Thoracic aorta (tissue), 2 donors: ENCODE measurements at regions not wholly inside any gene's neighbourhood (a gene's known extent, or its start where the extent isn't known, plus 50 kb on each side); places are given as distances from the start of the nearest gene placed in this dataset.

Source experiments
- ATAC-seq: fragments of 150-250 bp; one replicate; pipeline ENCODE4 v1.8.0; 2017; ENCODE audit warnings: low read depth; ENCODE audit not compliant: insufficient number of reproducible peaks, low FRiP score
- DNase-seq: peaks from one replicate; pipeline ENCODE4 v3.0.0-alpha.2; 2020; ENCODE audit warnings: low spot score
- H3K27ac ChIP-seq, 2 donors: fragments of 200-600 bp; sonication (generic); 1 replicate in 1 of 2; 2 replicates in 1 of 2; pipeline ENCODE4 v1.5.1; 2016; ENCODE audit warnings: mild to moderate bottlenecking in 2 of 2, moderate library complexity in 2 of 2
- H3K27me3 ChIP-seq: fragments of 200-600 bp; sonication (generic); replicated peaks from 2 replicates; pipeline ENCODE4 v1.6.0; 2016; ENCODE audit warnings: mild to moderate bottlenecking; ENCODE audit not compliant: insufficient read depth
- H3K36me3 ChIP-seq: fragments of 200-600 bp; sonication (generic); one replicate; pipeline ENCODE4 v1.5.1; 2016
- H3K4me1 ChIP-seq, 2 donors: fragments of 200-600 bp; sonication (generic); 1 replicate in 1 of 2; 2 replicates in 1 of 2; pipeline versions ENCODE4 v1.5.1 to v1.6.0; 2016; ENCODE audit warnings: low read depth in 2 of 2, mild to moderate bottlenecking in 1 of 2; ENCODE audit not compliant: control insufficient read depth in 1 of 2
- H3K4me3 ChIP-seq: fragments of 200-600 bp; sonication (generic); 2 replicates; pipeline ENCODE4 v1.5.1; 2016; ENCODE audit warnings: mild to moderate bottlenecking
- H3K9me3 ChIP-seq: fragments of 200-600 bp; sonication (generic); 2 replicates; pipeline ENCODE4 v1.5.1; 2016
- CTCF ChIP-seq: fragments of 200-600 bp; sonication (generic); IDR thresholded peaks from one replicate; pipeline ENCODE4 v1.5.1; 2019; ENCODE audit warnings: antibody characterized with exemption

- ATAC-seq (no peak), DNase-seq (no peak)
- Histone ChIP-seq H3K27ac (no peak overlapping the region), H3K4me3 (no peak overlapping the region), H3K9me3 (no peaks in the 10 kb centered on the region), H3K4me1 (peaks cover 12 to 15% of the 10 kb centered on the region in 2 donors), H3K36me3 (no peaks in the 10 kb centered on the region), H3K27me3 (no peaks in the 10 kb centered on the region)
- no peak for TF ChIP-seq CTCF
These were observed 130.4 kb upstream of the SPRY1 start for GRCh38 chr4:123266221-123266620.

GRCh38 chr4:123278755-123279154, 117.8 kb upstream of the SPRY1 start:
- Histone ChIP-seq H3K4me3 (no peak overlapping the region), H3K27ac (no peak overlapping the region), H3K27me3 (no peaks in the 10 kb centered on the region), H3K36me3 (no peaks in the 10 kb centered on the region), H3K9me3 (no peaks in the 10 kb centered on the region), H3K4me1 (peaks cover 3% of the 10 kb centered on the region in 2 donors)
- DNase-seq (no peak), ATAC-seq (no peak)
- no peak for TF ChIP-seq CTCF

GRCh38 chr4:123283371-123283895, 113.2 kb upstream of the SPRY1 start:
- H3K27ac ChIP-seq, result no peak overlapping the region

GRCh38 chr4:123284168-123284567, 112.4 kb upstream of the SPRY1 start:
- Histone ChIP-seq H3K27ac (no peak overlapping the region), H3K36me3 (no peaks in the 10 kb centered on the region)
- ATAC-seq, result no peak

More at GRCh38 chr4:123283371-123283895, 113.2 kb upstream of the SPRY1 start:
- Histone ChIP-seq H3K27me3 (no peaks in the 10 kb centered on the region), H3K36me3 (no peaks in the 10 kb centered on the region), H3K4me1 (peaks cover 10 to 20% of the 10 kb centered on the region in 2 donors), H3K9me3 (no peaks in the 10 kb centered on the region), H3K4me3 (no peak overlapping the region)
- no peak for TF ChIP-seq CTCF
- no peak for DNase-seq
- ATAC-seq, result no peak

GRCh38 chr4:123286903-123287466, 109.6 kb upstream of the SPRY1 start:
- no peak for TF ChIP-seq CTCF

More at GRCh38 chr4:123284168-123284567, 112.4 kb upstream of the SPRY1 start:
- Histone ChIP-seq H3K9me3 (no peaks in the 10 kb centered on the region), H3K4me3 (no peak overlapping the region), H3K4me1 (peaks cover 10 to 20% of the 10 kb centered on the region in 2 donors), H3K27me3 (no peaks in the 10 kb centered on the region)
- TF ChIP-seq CTCF, result no peak
- no peak for DNase-seq

More at GRCh38 chr4:123286903-123287466, 109.6 kb upstream of the SPRY1 start:
- Histone ChIP-seq H3K27me3 (no peaks in the 10 kb centered on the region), H3K36me3 (no peaks in the 10 kb centered on the region), H3K27ac (no peak overlapping the region), H3K4me1 (peaks cover 10 to 20% of the 10 kb centered on the region in 2 donors), H3K4me3 (no peak overlapping the region), H3K9me3 (peaks cover 13% of the 10 kb centered on the region)
- ATAC-seq (no peak), DNase-seq (no peak)
